GM12878 (cell line): ENCODE measurements at regions not wholly inside any gene's neighbourhood (a gene's known extent, or its start where the extent isn't known, plus 50 kb on each side); places are given as distances from the start of the nearest gene placed in this dataset.

Source experiments
- ATAC-seq: fragments of 200-7000 bp; cut with Tn5 transposase; 3 replicates; pipeline ENCODE4 v1.9.1; 2020; ENCODE audit warnings: mild to moderate bottlenecking, moderate library complexity
- BruUV-seq: library from RNA; stranded (reverse); fragments of 400-500 nt; replicated peaks from 2 replicates; lab custom pipeline; 2021; lab: Mats Ljungman, UMichigan
- CTCF ChIA-PET: fragments of 300-600 bp; sonication (Branson Sonifier 250); formaldehyde crosslinking; extraction: SDS; loops from one replicate; lab custom pipeline; 2021; ENCODE audit warnings: inconsistent platforms; lab: Yijun Ruan, JAX
- POLR2A ChIA-PET: fragments of 350-600 bp; formaldehyde crosslinking; extraction: SDS; loops from one replicate; lab custom pipeline; 2021; ENCODE audit warnings: inconsistent platforms; lab: Charles Lee
- RAD21 ChIA-PET: fragments of 300-600 bp; sonication (Branson Sonifier 250); formaldehyde crosslinking; loops from one replicate; lab custom pipeline; 2023; ENCODE audit warnings: antibody characterized with exemption; ENCODE audit not compliant: unreplicated experiment; lab: Charles Lee
- SMC1A ChIA-PET: fragments of 300-600 bp; sonication (Branson Sonifier 250); formaldehyde crosslinking; loops from one replicate; lab custom pipeline; 2023; ENCODE audit not compliant: unreplicated experiment, uncharacterized antibody; lab: Charles Lee
- DNase-seq: peaks from one replicate; pipeline ENCODE4 v3.0.0-alpha.2; 2011; ENCODE audit warnings: low read depth, low spot score
- FAIRE-seq: peaks from 3 replicates; lab custom pipeline; 2011; peaks lifted over from hg19 to GRCh38; lab: Jason Lieb, UNC
- H2AFZ ChIP-seq: 2 replicates; pipeline ENCODE4 v1.6.0; 2011; ENCODE audit warnings: low read depth, low read length, control low read depth; ENCODE audit not compliant: control insufficient read depth
- H3K27ac ChIP-seq: 2 replicates; pipeline ENCODE4 v1.5.1; 2011; ENCODE audit warnings: control low read depth; ENCODE audit not compliant: control insufficient read depth, insufficient read depth
- H3K27me3 ChIP-seq, 2 experiments: replicated peaks in 1 of 2; 2 replicates each; pipeline versions ENCODE4 v1.6.0 to v1.6.1; 2011; ENCODE audit warnings: low read length in 1 of 2; ENCODE audit not compliant: control insufficient read depth in 2 of 2, insufficient read depth in 2 of 2
- H3K36me3 ChIP-seq, 2 experiments: 2 replicates each; pipeline ENCODE4 v1.5.1; 2011; ENCODE audit warnings: low read length in 1 of 2; ENCODE audit not compliant: control insufficient read depth in 2 of 2, insufficient read depth in 2 of 2
- H3K4me1 ChIP-seq: 2 replicates; pipeline ENCODE4 v1.6.1; 2011; ENCODE audit warnings: mild to moderate bottlenecking, low read length, moderate library complexity, mixed read lengths; ENCODE audit not compliant: control insufficient read depth, insufficient read depth
- H3K4me2 ChIP-seq: 2 replicates; pipeline ENCODE4 v1.6.0; 2011; ENCODE audit warnings: control low read depth; ENCODE audit not compliant: control insufficient read depth, insufficient read depth
- H3K4me3 ChIP-seq: fragments of 200-600 bp; sonication (generic); 2 replicates; pipeline ENCODE4 v1.5.1; 2016
- H3K79me2 ChIP-seq: 2 replicates; pipeline ENCODE4 v1.6.0; 2011; ENCODE audit warnings: low read length; ENCODE audit not compliant: control insufficient read depth, insufficient read depth
- H3K9ac ChIP-seq: 2 replicates; pipeline ENCODE4 v1.8.0; 2011; ENCODE audit warnings: low read length, control low read depth, mixed read lengths; ENCODE audit not compliant: control insufficient read depth, insufficient read depth
- H3K9me3 ChIP-seq: replicated peaks from 3 replicates; pipeline ENCODE4 v1.5.1; 2011; ENCODE audit warnings: mild to moderate bottlenecking, low read length; ENCODE audit not compliant: control insufficient read depth, insufficient read depth
- H4K20me1 ChIP-seq: 2 replicates; pipeline ENCODE4 v1.6.0; 2011; ENCODE audit not compliant: control insufficient read depth, insufficient read depth
- CBFB ChIP-seq: IDR thresholded peaks from 2 replicates; pipeline ENCODE4 v1.6.1; 2016; ENCODE audit warnings: antibody characterized with exemption, low read depth
- FOXK2 ChIP-seq: fragments of 450-650 bp; IDR thresholded peaks from 2 replicates; pipeline ENCODE4 v1.6.1; 2017; ENCODE audit warnings: mild to moderate bottlenecking, moderate library complexity
- GATAD2B ChIP-seq: fragments of 450-650 bp; conservative IDR thresholded peaks from 2 replicates; pipeline ENCODE4 v1.6.1; 2017; ENCODE audit warnings: low read depth, mild to moderate bottlenecking, moderate library complexity
- HDAC6 ChIP-seq: fragments of 200-600 bp; sonication (generic); IDR thresholded peaks from one replicate; pipeline ENCODE4 v1.8.0; 2017; ENCODE audit warnings: antibody characterized with exemption; ENCODE audit not compliant: unreplicated experiment
- MYB ChIP-seq: fragments of 150-350 bp; IDR thresholded peaks from 2 replicates; pipeline ENCODE4 v1.6.1; 2014; ENCODE audit warnings: mild to moderate bottlenecking, low read depth, low read length, borderline replicate concordance
- NFYB ChIP-seq: IDR thresholded peaks from 2 replicates; pipeline ENCODE4 v1.6.1; 2011; ENCODE audit warnings: low read depth, mild to moderate bottlenecking, low read length, improper control_type of control experiment, moderate library complexity; ENCODE audit not compliant: insufficient read depth
- NRF1 ChIP-seq: conservative IDR thresholded peaks from 2 replicates; pipeline ENCODE4 v1.6.1; 2011; ENCODE audit warnings: mild to moderate bottlenecking, low read depth, low read length, improper control_type of control experiment
- POLR2A ChIP-seq: IDR thresholded peaks from 2 replicates; pipeline ENCODE4 v1.6.1; 2011; ENCODE audit warnings: low read depth, mild to moderate bottlenecking, low read length
- RELB ChIP-seq: fragments of 450-650 bp; IDR thresholded peaks from 2 replicates; pipeline ENCODE4 v1.6.1; 2017; ENCODE audit warnings: low read depth, mild to moderate bottlenecking, moderate library complexity
- RFX5 ChIP-seq: IDR thresholded peaks from 2 replicates; pipeline ENCODE4 v1.6.1; 2011; ENCODE audit warnings: low read depth, low read length, improper control_type of control experiment
- TAF1 ChIP-seq: IDR thresholded peaks from 2 replicates; pipeline ENCODE4 v1.6.1; 2011; ENCODE audit warnings: mild to moderate bottlenecking, low read depth, low read length, borderline replicate concordance
- WGBS: methylation state at CpG from one replicate; pipeline ENCODE4 v1.1.6; 2016; ENCODE audit warnings: low lambda C conversion rate; ENCODE audit not compliant: insufficient replicate concordance, insufficient coverage; ENCODE audit errors: missing lambda C conversion rate; 5-methylcytosine and 5-hydroxymethylcytosine counted together
- in situ Hi-C: fragments of 300-500 bp; cut with MboI; formaldehyde crosslinking; loops from 9 replicates; pipeline ENCODE4 v1.14.3; 2018; ENCODE audit warnings: mixed read lengths
- intact Hi-C: fragments of 100-400 bp; cut with micrococcal nuclease; formaldehyde crosslinking; loops from one replicate; pipeline ENCODE4 v1.14.2; 2022; ENCODE audit not compliant: unreplicated experiment

- no peak overlapping the region for H3K4me3 ChIP-seq
- no peak overlapping the region for H3K4me2 ChIP-seq
- no peak overlapping the region for H3K27ac ChIP-seq
- no TSS peak for BruUV-seq
- H3K9ac ChIP-seq, result no peak overlapping the region
- ChIA-PET POLR2A (no interaction called here), RAD21 (no interaction called here), SMC1A (no interaction called here), CTCF (no interaction called here)
- no peak for DNase-seq
- in situ Hi-C loops (no loop called here), intact Hi-C loops (no loop called here)
- H3K79me2 ChIP-seq, result no peaks in the 10 kb centered on the region
- H2AFZ ChIP-seq, result no peak overlapping the region
- no peaks in the 10 kb centered on the region for H3K36me3 ChIP-seq
- TF ChIP-seq NFYB (no peak), CBFB (no peak), GATAD2B (no peak), HDAC6 (no peak), RELB (no peak), NRF1 (no peak), FOXK2 (no peak), TAF1 (no peak), MYB (no peak), POLR2A (no peak), RFX5 (no peak)
- no peaks in the 10 kb centered on the region for H3K9me3 ChIP-seq
- no peaks in the 10 kb centered on the region for H3K4me1 ChIP-seq
- FAIRE-seq, result no peak
- no peak for ATAC-seq
- H4K20me1 ChIP-seq, result no peaks in the 10 kb centered on the region
- no peaks in the 10 kb centered on the region for H3K27me3 ChIP-seq
- 94% methylated on average over 2 of the region's 2 CpGs for WGBS
These were observed 56.4 kb downstream of the KLF12 start for GRCh38 chr13:74077792-74078191.
